Ovary (tissue), 7 donors: ENCODE measurements at regions not wholly inside any gene's neighbourhood (a gene's known extent, or its start where the extent isn't known, plus 50 kb on each side); places are given as distances from the start of the nearest gene placed in this dataset.

Experiments used
- DNase-seq, 5 donors: peaks; one replicate each; pipeline ENCODE4 v3.0.0-alpha.2; 2019 to 2020
- H3K27ac ChIP-seq, 2 donors: fragments of 200-600 bp; one replicate each; pipeline versions ENCODE4 v1.5.1 to v1.8.0; 2019 to 2022
- H3K27me3 ChIP-seq: fragments of 200-600 bp; one replicate; pipeline ENCODE4 v1.8.0; 2022
- H3K36me3 ChIP-seq: fragments of 200-600 bp; sonication (generic); one replicate; pipeline ENCODE4 v1.5.1; 2019
- H3K4me1 ChIP-seq: one replicate; pipeline ENCODE4 v1.8.1; 2013; ENCODE audit warnings: mild to moderate bottlenecking, moderate library complexity; ENCODE audit not compliant: insufficient read depth
- H3K4me3 ChIP-seq: fragments of 200-600 bp; sonication (generic); one replicate; pipeline ENCODE4 v1.5.1; 2017
- H3K9me3 ChIP-seq, 2 donors: fragments of 200-600 bp in 1 of 2; sonication (generic) in 1 of 2; one replicate each; pipeline versions ENCODE4 v1.5.1 to v1.8.1; 2013 to 2019; ENCODE audit warnings: mild to moderate bottlenecking in 1 of 2, moderate library complexity in 1 of 2
- EP300 ChIP-seq: sonication (generic); formaldehyde crosslinking; IDR thresholded peaks from one replicate; pipeline ENCODE4 v1.6.1; 2017; ENCODE audit warnings: antibody characterized with exemption
- POLR2A ChIP-seq: fragments of 450-650 bp; IDR thresholded peaks from one replicate; pipeline ENCODE4 v1.6.1; 2017; ENCODE audit warnings: antibody characterized with exemption, mild to moderate bottlenecking, moderate library complexity
- WGBS, 3 donors: extraction: QIAGEN DNeasy Blood & Tissue Kit in 1 of 3; methylation state at CpG; one replicate each; pipeline versions ENCODE4 v1.1.5 to v1.1.7; 2013 to 2017; 5-methylcytosine and 5-hydroxymethylcytosine counted together
- intact Hi-C, 4 donors: fragments of 100-400 bp; cut with DNase I; formaldehyde crosslinking; loops; one replicate each; pipeline versions ENCODE4 v1.11.0 to v1.15.1; 2022 to 2023
- TF ChIP-seq, protein P1 (sequence below), 3 donors: fragments of 450-650 bp in 2 of 3; fragments of 200-600 bp in 1 of 3; IDR thresholded peaks; one replicate each; pipeline versions ENCODE4 v1.5.1 to v1.8.0; 2016 to 2022; ENCODE audit warnings: antibody characterized with exemption in 3 of 3, mild to moderate bottlenecking in 1 of 3
- donor health status: DM: no; HTN: no; CAD: no; lungs with moderate emphysema.
- donor health status: DM: no; HTN: no; CAD: no.
- donor health status: Bipolar disorder and iron deficiency.
- donor health status: DM: no; HTN: no; CAD: no.
- donor health status: DM: yes; HTN: yes; CAD: no.

DNA sequence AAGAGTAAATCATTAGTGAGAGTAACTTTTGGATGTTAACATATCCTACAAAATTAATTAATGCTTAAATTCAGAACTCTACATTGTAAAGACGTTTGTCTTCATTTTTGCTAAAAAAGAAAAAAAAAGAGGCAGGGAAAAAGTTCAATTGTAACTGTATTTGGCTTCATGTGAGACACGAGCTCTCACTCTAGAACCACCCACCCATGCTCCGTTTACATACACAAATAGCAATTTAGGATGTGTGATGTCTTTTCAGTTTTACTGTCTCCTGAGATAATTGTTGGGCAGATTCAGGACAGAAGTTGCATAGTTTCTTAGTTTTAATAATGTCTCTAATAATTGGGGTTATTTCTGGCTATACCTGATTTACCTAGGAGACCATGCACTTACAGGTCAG is 248.6 kb downstream of the AASDHPPT start:
- WGBS, 3 donors: 70 to 80% (median 77%) methylated on average over 3 of the region's 3 CpGs

DNA sequence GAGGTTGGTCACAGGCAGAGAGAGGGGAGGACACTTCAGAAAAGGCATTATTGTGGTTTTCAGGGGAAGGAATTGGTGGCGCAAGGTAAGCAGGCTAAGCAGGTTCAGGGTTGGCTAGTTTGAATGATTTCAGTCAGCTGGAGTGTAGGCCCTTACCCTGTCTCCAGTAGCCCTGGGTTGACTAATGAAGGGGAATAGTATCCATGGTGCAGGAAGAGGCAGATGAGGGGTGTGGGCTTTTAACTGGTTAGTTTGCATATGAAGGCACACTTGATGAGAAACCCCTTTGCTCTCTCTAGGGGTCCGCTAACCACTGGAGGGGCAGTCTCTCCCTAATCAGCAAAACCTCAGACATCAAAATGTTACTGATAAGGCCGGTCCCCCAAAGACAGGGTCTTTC is 249.7 kb downstream of the AASDHPPT start:
- WGBS, 3 donors: 94 to 98% (median 95%) methylated on average over 3 of the region's 3 CpGs
- no peak for TF ChIP-seq POLR2A
- TF ChIP-seq, protein P1, sequence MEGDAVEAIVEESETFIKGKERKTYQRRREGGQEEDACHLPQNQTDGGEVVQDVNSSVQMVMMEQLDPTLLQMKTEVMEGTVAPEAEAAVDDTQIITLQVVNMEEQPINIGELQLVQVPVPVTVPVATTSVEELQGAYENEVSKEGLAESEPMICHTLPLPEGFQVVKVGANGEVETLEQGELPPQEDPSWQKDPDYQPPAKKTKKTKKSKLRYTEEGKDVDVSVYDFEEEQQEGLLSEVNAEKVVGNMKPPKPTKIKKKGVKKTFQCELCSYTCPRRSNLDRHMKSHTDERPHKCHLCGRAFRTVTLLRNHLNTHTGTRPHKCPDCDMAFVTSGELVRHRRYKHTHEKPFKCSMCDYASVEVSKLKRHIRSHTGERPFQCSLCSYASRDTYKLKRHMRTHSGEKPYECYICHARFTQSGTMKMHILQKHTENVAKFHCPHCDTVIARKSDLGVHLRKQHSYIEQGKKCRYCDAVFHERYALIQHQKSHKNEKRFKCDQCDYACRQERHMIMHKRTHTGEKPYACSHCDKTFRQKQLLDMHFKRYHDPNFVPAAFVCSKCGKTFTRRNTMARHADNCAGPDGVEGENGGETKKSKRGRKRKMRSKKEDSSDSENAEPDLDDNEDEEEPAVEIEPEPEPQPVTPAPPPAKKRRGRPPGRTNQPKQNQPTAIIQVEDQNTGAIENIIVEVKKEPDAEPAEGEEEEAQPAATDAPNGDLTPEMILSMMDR (IDR thresholded peaks at IDR 0.05): no peak
- TF ChIP-seq EP300: no peak
- H3K27ac ChIP-seq: no peak overlapping the region
- H3K36me3 ChIP-seq: no peaks in the 10 kb centered on the region
- intact Hi-C loops: no loop called here
- no peaks in the 10 kb centered on the region for H3K4me1 ChIP-seq
- peaks cover 0 to 6% of the 10 kb centered on the region in 2 donors for H3K9me3 ChIP-seq
- H3K4me3 ChIP-seq: no peak overlapping the region
- no peak for DNase-seq
- H3K27me3 ChIP-seq: no peaks in the 10 kb centered on the region

More for the DNA sequence above, 248.6 kb downstream of the AASDHPPT start:
- Histone ChIP-seq H3K36me3 (no peaks in the 10 kb centered on the region), H3K4me1 (no peaks in the 10 kb centered on the region), H3K9me3 (peaks cover 0 to 6% of the 10 kb centered on the region in 2 donors), H3K4me3 (no peak overlapping the region), H3K27me3 (no peaks in the 10 kb centered on the region), H3K27ac (no peak overlapping the region)
- DNase-seq: no peak
- intact Hi-C loops: no loop called here
- TF ChIP-seq EP300 (no peak), POLR2A (no peak)
- TF ChIP-seq, protein P1 (IDR thresholded peaks at IDR 0.05): no peak

DNA sequence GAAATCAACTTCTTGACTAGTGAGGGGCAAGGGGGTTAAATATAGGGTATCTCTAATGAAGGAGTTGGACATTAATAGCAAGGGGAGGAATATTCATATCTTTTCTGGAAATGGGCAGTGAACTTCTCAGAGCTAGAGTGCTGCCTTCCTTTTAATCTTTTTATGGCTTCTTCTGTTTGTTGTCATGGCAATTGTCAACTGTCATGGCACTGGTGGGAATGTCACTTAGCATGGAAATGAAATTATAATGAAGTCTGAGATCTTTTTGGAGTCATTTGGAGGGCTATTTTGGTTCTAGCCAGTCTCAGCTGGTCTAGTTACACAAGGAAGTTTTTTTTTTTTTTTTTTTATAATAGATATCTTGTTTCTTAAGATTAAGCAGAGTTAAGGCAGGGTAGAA is 250.2 kb downstream of the AASDHPPT start:
- Histone ChIP-seq H3K4me3 (no peak overlapping the region), H3K27me3 (no peaks in the 10 kb centered on the region), H3K4me1 (no peaks in the 10 kb centered on the region), H3K9me3 (peaks cover 0 to 6% of the 10 kb centered on the region in 2 donors), H3K27ac (no peak overlapping the region), H3K36me3 (no peaks in the 10 kb centered on the region)
- intact Hi-C loops: no loop called here
- DNase-seq: no peak
- TF ChIP-seq EP300 (no peak), POLR2A (no peak)
- TF ChIP-seq, protein P1 (IDR thresholded peaks at IDR 0.05): no peak

GRCh38 chr11:106329273-106330018 is 252.0 kb downstream of the AASDHPPT start:
- WGBS, 3 donors: 92 to 95% (median 93%) methylated on average over 1 of the region's 1 CpG
- intact Hi-C loops: no loop called here
- Histone ChIP-seq H3K27ac (no peak overlapping the region), H3K36me3 (no peaks in the 10 kb centered on the region), H3K4me3 (no peak overlapping the region), H3K27me3 (no peaks in the 10 kb centered on the region), H3K4me1 (no peaks in the 10 kb centered on the region), H3K9me3 (no peaks in the 10 kb centered on the region)
- TF ChIP-seq, protein P1 (IDR thresholded peaks at IDR 0.05): no peak
- TF ChIP-seq POLR2A (no peak), EP300 (no peak)
- DNase-seq: no peak
